HG03354 (cell line): ENCODE measurements at regions not wholly inside any gene's neighbourhood (a gene's known extent, or its start where the extent isn't known, plus 50 kb on each side); places are given as distances from the start of the nearest gene placed in this dataset.

Source experiments
- ATAC-seq: cut with Tn5 transposase; IDR thresholded peaks from one replicate; pipeline ENCODE4 v1.9.1; 2021; ENCODE audit warnings: mild to moderate bottlenecking; ENCODE audit not compliant: unreplicated experiment, poor library complexity, severe bottlenecking

DNA sequence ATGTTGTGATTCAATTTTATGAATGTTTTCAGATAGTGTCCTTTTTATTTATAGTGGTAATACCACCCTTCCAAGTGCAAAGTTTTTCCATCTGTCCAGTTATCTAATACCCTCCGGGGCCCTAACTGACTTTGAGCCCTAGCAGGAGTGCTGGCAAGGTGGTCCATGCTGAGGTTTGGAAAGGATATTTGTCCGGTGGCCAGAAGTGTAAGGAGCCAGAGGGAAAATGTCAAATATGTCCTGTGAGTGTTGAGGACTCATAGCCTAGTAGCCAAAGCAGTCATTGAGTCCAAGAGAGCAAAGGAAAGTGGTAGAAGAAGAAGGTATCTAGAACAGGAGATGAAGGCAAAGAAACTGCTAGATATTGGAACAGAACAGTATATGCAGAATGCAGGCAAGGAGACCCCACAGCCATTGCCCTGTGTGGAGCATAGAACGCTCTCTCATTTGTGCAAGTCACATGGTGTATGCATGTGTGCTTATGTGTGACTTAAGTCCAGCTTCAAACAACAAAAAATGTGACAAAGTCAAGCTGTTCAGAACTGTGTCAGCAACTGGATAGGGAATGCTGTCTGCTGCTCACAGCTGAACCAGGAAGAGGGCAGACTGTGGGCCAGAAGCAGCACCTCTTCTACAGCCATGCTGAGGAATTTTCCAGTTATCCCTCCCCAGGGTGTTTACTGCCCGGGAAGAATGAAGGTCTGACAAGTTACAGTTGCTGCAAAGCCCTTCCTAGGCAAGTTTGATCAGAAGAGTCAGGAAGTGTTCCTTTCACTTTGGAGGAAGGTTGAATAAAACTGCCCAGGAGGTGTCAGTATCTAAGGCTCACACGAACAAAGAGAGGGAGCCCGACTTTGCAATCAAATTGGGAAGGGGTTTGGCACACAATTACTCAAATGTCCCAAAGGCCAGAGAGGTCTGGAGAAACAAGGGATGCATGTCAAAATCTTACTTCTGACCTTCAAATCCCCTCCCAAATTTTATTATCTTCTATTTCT is 463.3 kb upstream of the DMAC1 start:
- ATAC-seq = no peak

DNA sequence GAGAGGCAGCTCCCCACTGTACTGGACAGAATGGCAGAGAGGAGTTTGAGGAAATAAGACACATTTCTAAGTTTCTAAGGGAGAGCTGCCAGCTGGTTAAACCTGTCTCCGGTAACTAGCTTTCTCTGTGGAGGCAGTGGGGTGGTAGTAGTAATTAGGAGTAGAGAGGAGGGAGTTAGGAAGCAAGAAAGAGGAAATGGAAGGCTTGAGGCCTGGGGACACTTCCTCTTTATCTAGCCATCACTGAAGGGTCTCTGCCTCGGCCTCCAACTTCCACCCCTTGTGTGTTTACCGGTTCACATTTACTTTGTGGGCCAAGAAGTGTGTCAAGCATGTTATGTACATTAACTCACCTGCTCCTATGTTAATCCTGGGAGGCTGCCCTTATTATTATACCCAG is 462.2 kb upstream of the DMAC1 start:
- no peak for ATAC-seq

DNA sequence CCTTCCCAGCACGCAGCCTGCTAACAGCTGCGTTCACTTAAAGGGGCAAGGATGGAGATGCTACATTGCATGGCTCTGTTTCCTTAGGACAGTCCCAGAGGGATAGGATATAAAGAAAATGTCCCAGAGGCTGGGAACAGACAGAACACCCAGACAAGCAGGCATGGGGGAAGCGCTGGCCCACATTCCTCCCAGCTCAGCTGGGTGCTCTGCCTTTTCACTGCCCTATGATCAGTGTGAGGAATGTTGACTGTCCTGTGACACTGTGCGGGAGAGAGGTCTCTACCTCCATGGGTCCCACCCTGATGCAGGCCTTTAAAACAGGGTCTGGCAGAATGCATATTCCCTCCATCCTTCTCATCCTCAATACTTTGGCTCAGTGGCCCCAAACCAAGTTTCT is 459.4 kb upstream of the DMAC1 start:
- no peak for ATAC-seq

DNA sequence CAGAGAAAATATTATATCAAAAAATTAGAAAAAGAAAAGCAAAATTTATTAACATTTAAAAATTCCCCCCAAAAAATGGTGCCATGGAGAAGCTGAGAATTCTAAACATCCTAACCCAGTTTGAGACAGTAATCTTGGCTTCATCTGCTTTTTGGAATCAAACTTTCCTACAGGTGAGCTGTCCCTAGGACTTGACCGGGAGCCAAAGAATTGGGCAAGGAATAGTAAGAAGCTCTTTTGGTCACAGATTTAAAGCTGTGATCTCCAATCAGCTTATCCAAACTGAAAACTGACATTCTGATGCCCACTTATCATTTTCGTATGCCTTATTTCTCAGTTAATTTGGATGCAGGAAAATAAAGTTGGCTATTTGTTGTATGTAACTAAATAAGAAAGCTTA is 457.3 kb upstream of the DMAC1 start:
- ATAC-seq = no peak

DNA sequence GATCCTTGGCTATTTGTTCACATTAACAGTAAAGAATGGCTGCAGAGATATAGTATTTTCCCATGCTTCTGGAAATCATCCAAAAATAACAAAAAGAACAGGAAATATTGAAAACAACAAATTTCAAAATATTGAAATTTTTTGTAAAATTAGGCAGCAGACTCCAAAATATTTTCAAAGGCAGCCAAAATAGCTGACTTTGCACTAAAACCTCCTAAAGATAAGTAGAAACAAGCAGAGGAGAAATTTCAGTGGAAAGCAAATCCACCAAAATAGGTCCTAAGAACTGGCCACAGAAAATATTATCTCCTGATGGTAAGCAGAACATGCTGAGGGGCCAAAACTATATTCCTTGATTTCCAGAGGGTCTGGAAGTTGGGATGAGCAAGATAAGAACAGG is 456.3 kb upstream of the DMAC1 start:
- ATAC-seq = no peak

DNA sequence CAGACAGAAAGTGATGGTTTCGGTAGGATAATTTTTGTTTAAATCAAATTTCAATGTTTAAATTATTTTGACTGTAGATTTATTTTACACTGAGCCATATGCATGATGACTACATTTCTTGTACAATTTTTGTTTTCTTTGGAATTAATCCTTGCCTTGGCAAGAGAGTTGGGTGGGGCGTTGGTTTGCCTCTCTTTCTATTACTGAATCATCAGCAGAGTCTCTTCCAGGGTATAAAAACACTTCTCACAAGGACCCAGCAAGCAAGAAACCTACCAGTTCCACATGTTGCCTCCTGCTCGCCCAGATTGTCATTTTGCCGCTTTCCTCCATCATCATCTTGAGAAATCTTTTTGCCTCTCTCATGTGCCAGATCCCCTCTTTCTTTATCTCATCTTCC is 455.0 kb upstream of the DMAC1 start:
- ATAC-seq = no peak

DNA sequence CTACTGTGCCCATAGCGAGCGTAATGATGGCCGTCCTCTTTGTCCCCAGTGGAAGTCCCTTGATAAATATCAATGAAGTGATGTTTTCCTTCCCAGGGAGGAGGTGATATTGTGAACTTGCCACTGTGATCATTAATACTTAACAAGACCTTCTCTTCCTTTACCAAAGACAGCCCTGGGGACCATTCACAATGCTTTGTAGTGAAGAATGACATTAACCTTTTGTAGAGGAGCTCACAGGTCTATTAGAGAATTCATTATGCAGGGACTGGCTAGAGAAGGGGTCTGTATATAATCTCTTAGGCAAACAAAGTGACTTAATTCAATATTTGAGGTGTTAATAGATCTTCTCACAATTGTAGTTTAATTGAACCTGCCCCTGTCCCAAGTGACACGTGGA is 452.9 kb upstream of the DMAC1 start:
- no peak for ATAC-seq

DNA sequence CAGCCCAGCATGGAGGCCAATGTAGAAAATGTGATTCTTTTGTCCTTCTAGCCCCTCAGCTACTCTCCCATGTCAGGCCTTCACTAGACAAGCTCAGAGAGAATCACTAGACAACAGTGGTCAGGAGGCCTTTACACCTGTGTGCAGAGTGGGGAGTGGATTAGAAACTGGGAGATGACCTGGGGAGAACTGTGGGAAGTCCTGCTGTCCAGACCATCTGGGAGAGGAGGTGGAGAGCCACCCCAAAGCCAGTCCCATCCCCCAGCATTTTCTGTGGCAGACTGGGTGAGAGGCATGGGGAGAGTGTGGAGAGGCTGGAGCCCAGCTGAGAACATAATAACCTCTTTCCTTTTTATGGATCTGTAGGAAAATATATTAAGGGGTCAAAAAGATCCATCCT is 452.0 kb upstream of the DMAC1 start:
- ATAC-seq = no peak

DNA sequence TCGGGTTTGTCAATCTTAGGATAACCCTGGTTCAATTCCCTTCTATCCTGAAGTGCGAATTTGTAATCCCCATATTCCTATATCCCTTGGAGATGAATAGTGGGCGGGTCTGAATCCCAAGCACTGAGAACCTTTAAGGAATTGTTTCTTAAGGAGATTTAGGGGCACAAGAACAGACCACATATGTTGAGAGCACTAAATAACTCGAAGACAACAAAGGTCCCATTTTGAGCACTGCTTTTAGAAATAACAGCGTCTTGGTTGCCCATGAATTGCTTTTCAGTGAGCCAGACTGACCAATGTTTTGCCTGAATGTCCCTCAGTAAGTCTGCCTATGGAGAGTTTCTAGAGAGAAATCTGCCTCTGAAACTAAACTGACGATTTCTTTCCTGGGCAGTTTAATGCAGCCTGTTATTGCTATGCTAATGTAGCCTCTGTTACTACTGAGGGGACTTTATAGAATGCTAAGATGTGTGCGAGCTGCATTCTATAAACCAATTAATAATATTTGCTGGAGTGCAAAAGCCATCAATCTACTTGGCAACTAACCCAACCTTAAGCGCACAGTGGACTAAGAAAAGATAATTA is 445.0 kb upstream of the DMAC1 start:
- ATAC-seq = no peak

DNA sequence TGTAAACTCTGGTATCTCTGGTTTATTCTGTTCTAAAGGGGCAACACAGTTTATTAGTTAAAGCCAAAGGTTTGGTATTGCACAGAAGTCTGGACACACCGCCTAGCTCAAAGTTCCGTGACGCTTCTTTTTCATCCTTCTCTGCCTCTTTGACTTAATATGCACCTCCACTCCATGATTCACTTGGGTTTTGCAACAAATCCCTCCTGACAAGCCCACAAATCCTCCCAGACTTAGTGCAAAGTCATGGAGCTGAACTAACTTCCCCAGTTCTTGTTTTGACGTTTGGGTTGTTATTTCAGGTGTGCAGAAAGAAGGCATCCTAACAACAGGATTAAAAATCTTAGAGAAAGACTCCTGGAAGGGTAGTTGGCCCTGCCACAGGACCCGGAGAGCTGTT is 441.6 kb upstream of the DMAC1 start:
- ATAC-seq = no peak

DNA sequence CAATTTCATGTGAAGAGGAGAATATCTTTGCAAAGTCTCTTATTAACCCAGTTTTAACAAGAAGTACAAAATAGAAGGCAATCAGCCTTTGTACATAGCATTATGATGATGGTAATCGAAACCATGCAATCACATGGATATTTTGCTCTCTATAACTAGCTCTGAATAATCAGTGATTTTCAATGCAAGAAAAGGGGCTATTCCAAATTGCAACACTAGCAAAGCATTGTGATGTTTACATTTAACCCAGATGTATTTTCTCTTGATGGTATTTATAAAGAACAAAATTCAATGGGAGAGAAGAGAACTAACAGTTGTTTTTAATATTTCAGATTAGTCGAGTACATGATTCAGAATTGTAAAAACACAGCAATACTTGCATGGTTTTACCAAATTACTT is 437.5 kb upstream of the DMAC1 start:
- ATAC-seq = no peak

DNA sequence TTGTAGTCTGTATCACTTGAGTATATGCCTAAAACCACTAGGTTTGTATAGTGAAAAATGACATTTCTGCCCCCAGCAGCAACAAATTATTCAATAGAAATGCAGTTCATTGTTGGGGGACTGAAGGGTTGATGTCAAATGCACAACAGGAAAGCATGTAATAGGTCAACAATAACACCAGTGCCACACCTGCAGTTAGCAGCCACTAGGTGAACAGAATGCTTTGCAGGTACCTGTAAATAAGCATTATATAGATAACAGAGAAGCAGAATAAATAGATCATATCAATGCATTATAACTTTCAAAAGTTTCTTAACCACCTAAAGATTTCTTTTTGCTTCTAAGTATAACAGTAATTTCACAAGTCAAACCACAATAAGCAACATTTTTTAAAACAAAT is 435.9 kb upstream of the DMAC1 start:
- ATAC-seq = no peak

DNA sequence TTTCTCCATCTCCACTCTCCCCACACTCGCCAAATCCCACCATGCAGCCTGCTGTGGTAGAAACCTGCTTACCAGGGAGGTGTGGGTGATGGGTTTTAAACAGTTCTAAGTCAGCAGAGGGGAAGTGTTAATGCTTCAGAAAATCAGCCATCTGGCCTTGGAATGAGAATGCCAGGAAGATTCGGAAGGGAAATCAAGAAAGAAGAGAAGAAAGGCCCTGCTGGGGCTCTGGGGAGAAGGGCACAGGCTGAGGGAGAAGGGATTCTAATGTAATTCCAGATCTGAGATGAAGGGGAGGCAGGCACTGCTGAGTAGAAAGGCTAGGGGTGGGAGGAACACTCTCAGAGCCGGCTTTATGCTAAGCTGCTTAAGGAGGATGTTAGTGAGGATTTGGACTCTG is 434.7 kb upstream of the DMAC1 start:
- no peak for ATAC-seq

DNA sequence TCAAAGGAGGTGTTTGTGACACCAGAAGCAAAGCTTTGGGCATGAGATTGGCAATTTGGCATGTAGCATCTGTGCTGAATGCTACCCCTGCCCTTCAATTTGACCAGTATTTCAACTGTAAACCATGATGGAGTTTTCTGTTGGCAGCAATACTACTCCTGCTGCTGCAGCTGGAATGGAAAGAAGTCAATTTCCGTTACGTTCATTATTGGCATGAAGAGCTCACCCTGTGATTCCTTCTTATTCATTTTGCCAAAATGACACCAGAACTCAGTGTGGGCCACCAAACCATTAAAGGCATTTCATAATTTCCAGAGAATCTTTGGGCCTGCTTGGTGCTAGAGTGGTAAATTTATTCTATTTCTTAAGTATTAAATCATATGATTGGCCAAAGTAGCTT is 433.1 kb upstream of the DMAC1 start:
- no peak for ATAC-seq

DNA sequence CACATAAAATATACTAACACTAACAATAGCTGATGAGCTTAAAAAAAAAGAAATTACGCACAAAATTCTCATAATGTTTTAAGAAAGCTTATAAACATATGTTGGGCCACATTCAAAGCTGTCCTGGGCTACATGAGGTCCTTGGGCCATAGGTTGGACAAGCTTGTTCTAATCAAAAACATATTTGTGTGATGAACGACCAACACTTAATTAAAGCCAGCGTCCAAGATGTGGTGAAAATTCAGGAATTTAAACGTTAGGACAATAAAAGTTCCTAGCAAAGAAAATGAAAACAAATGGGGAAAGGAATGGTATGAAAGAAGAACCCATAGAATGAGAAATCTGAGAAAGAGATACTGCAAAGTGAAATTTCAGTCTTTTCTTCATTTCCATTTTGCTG is 429.6 kb upstream of the DMAC1 start:
- no peak for ATAC-seq

DNA sequence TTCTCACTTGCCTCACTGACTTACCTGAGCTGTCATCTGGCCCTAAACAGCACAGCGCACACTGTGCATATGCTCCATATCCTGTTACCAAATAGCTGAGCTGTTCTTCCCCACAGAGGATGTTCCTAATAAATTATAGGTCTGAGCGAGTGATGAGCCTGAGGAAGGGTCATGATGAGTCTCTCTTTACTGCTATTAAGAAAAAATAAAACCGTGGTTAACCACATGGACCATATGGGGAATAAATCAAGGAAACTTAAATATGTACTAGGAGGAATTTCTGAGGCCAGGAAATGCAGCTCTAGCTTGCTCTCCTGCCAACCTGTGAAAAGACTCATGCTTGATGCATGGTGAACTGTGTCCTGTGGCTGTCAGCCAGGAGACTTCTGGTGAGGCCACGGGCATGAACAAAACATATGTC is 424.8 kb upstream of the DMAC1 start:
- ATAC-seq = no peak

DNA sequence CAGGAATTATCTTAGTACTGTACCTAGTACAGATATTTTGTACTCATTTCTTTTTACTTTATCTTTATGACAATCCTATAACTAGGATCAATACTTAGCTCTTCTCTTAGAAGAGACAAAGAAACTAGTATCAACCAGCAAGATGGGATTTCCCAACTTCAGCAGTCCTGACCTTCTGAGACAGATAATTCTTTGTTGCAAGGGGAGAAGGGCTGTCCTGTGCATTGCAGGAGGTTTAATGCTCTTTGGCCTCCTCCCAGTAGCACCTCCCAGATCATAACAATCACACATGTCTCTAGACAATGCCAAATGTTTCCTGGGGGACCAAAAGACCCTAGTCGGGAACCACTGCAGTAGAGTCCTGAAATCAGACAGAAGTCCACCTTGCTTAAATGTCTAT is 424.3 kb upstream of the DMAC1 start:
- ATAC-seq = no peak

DNA sequence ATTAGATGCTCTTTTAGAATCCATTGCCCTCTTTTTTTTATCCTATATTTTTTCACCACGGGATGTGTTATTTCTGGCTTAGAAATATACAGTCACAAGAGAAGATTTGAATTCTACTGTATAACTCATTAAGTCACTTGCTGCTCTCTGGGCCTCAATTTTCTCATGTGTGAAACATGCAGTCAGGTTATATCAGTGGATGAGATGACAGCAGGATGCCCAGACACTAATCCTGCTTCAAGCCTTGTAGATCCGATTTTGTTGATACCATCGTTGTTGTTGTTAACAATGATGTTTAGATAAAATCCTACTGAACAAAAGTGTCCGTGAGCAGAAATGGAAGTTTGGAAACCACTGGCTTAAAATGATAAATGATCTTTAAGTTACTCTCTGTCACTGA is 421.9 kb upstream of the DMAC1 start:
- no peak for ATAC-seq

DNA sequence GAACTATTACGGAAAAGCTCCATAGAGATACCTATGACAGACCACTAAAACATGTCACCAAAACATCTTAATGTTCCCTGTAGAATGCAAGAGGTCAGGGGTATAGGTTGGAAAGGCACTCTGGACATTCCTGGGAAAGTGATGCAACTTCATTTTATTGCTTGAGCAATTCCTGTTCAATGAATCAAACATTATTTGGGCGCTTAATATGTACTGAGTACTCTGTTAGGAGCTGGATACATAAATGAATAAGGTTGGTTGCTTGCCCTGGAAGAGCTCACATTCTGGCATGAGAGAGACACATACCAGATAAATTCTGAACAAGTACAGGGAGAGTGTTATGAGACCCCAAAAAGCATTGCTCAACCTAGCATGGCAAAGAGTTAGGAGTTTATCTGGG is 408.9 kb upstream of the DMAC1 start:
- ATAC-seq = no peak

DNA sequence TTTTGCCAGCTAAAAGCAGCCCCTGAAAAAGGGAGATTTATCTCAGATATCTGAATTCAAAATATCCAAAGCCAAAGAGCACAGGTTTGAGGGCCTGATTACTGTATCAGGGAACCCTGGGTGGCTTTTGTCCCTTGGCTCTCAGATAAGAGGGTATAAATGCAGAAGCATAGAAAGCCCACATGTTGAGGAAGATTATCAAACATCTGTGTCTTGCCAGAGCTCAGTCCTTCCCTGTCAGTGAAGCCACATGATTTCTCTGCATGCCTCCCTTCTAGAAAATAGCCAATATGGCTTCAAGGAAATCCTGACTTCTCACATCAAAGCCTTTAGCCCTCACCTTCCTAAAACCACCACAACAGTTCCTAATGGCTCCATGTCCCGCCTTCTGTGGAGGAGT is 408.0 kb upstream of the DMAC1 start:
- no peak for ATAC-seq

DNA sequence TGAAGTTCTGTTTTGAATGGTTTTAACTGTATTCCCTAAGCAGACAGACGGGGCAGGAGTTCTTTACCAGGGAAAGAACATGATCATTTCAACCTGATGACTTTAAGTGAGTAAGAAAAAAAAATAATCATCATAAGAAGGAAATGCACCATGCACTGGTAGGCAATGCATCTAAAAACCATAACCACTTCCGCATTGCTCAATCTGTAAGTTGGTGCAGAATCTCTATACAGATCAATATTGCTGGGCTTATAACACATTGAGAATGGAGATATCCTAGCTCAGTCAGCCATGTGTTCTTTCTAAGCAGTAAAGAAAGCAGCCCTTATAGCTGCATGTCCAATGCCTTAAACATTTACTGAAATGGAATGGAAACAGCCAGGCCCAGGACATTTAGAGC is 407.1 kb upstream of the DMAC1 start:
- ATAC-seq = no peak
